NCI-H187 (cell line): ENCODE measurements at regions not wholly inside any gene's neighbourhood (a gene's known extent, or its start where the extent isn't known, plus 50 kb on each side); places are given as distances from the start of the nearest gene placed in this dataset.
"Not testable (repeated sequence)": the region's sequence is repeated elsewhere in the genome, so short reads cannot be mapped to it uniquely, and the experiment has no call there.

Source experiments
- DNase-seq, 2 experiments: peaks; one replicate each; lab custom pipeline; 2025; lab: John Stamatoyannopoulos, UW

- no peak for DNase-seq
These were observed 68.2 kb downstream of the LHX9 start for GRCh38 chr1:197985351-197985750.

- no peak for DNase-seq
These were observed 69.6 kb downstream of the LHX9 start for GRCh38 chr1:197986817-197987216.

GRCh38 chr1:197987294-197987693 lies 70.1 kb downstream of the LHX9 start:
- DNase-seq, result no peak

- not testable (repeated sequence) for DNase-seq
These were observed 71.4 kb downstream of the LHX9 start for GRCh38 chr1:197988581-197988980.

- no peak for DNase-seq
These were observed 71.9 kb downstream of the LHX9 start for GRCh38 chr1:197989058-197989457.

- no peak for DNase-seq
These were observed 74.4 kb downstream of the LHX9 start for GRCh38 chr1:197991594-197991993.

- no peak for DNase-seq
These were observed 77.8 kb downstream of the LHX9 start for GRCh38 chr1:197994907-197995407.

- DNase-seq, result no peak
These were observed 78.5 kb downstream of the LHX9 start for GRCh38 chr1:197995408-197996258.

- not testable (repeated sequence) for DNase-seq
These were observed 79.0 kb downstream of the LHX9 start for GRCh38 chr1:197996259-197996512.

- no peak for DNase-seq
These were observed 80.9 kb downstream of the LHX9 start for GRCh38 chr1:197998110-197998509.

- no peak for DNase-seq
These were observed 84.7 kb downstream of the LHX9 start for GRCh38 chr1:198001776-198002408.

GRCh38 chr1:198003468-198003867 lies 86.3 kb downstream of the LHX9 start:
- no peak for DNase-seq

- no peak for DNase-seq
These were observed 89.8 kb downstream of the LHX9 start for GRCh38 chr1:198007011-198007410.

- no peak for DNase-seq
These were observed 90.8 kb downstream of the LHX9 start for GRCh38 chr1:198007687-198008607.

GRCh38 chr1:198014355-198014754 lies 97.2 kb downstream of the LHX9 start:
- no peak for DNase-seq

GRCh38 chr1:198015309-198015708 lies 98.1 kb downstream of the LHX9 start:
- no peak for DNase-seq

- no peak for DNase-seq
These were observed 101.4 kb downstream of the LHX9 start for GRCh38 chr1:198018529-198018928.

GRCh38 chr1:198019126-198019525 lies 102.0 kb downstream of the LHX9 start:
- no peak for DNase-seq

GRCh38 chr1:198024336-198024735 lies 107.2 kb downstream of the LHX9 start:
- no peak for DNase-seq

GRCh38 chr1:198024782-198025181 lies 107.6 kb downstream of the LHX9 start:
- no peak for DNase-seq

GRCh38 chr1:198030682-198031081 lies 113.5 kb downstream of the LHX9 start:
- no peak for DNase-seq

- no peak for DNase-seq
These were observed 113.9 kb downstream of the LHX9 start for GRCh38 chr1:198031086-198031485.

- DNase-seq, result no peak
These were observed 115.5 kb downstream of the LHX9 start for GRCh38 chr1:198032668-198033067.
